Muscle of leg (tissue), 3 donors: ENCODE measurements at regions not wholly inside any gene's neighbourhood (a gene's known extent, or its start where the extent isn't known, plus 50 kb on each side); places are given as distances from the start of the nearest gene placed in this dataset.

ENCODE experiments used
- DNase-seq: peaks from one replicate; pipeline ENCODE4 v3.0.0; 2013
- H3K27ac ChIP-seq: one replicate; pipeline ENCODE4 v1.5.1; 2013; ENCODE audit warnings: mild to moderate bottlenecking, low read length, control low read depth
- H3K27me3 ChIP-seq: one replicate; pipeline ENCODE4 v1.6.1; 2013; ENCODE audit warnings: low read length; ENCODE audit not compliant: control insufficient read depth, insufficient read depth
- H3K36me3 ChIP-seq: one replicate; pipeline ENCODE4 v1.6.1; 2013; ENCODE audit warnings: low read length; ENCODE audit not compliant: control insufficient read depth, insufficient read depth
- H3K4me1 ChIP-seq: one replicate; pipeline ENCODE4 v1.6.1; 2013; ENCODE audit warnings: low read length; ENCODE audit not compliant: control insufficient read depth, insufficient read depth
- H3K4me3 ChIP-seq: one replicate; pipeline ENCODE4 v1.5.1; 2013; ENCODE audit warnings: low read length, control low read depth
- H3K9me3 ChIP-seq: replicated peaks from 2 replicates; pipeline ENCODE4 v1.6.1; 2013; ENCODE audit warnings: low read depth, low read length; ENCODE audit not compliant: control insufficient read depth
- WGBS: methylation state at CpG from one replicate; pipeline ENCODE4 v1.1.5; 2013; ENCODE audit warnings: missing lambda C conversion rate; ENCODE audit not compliant: insufficient coverage; 5-methylcytosine and 5-hydroxymethylcytosine counted together

DNA sequence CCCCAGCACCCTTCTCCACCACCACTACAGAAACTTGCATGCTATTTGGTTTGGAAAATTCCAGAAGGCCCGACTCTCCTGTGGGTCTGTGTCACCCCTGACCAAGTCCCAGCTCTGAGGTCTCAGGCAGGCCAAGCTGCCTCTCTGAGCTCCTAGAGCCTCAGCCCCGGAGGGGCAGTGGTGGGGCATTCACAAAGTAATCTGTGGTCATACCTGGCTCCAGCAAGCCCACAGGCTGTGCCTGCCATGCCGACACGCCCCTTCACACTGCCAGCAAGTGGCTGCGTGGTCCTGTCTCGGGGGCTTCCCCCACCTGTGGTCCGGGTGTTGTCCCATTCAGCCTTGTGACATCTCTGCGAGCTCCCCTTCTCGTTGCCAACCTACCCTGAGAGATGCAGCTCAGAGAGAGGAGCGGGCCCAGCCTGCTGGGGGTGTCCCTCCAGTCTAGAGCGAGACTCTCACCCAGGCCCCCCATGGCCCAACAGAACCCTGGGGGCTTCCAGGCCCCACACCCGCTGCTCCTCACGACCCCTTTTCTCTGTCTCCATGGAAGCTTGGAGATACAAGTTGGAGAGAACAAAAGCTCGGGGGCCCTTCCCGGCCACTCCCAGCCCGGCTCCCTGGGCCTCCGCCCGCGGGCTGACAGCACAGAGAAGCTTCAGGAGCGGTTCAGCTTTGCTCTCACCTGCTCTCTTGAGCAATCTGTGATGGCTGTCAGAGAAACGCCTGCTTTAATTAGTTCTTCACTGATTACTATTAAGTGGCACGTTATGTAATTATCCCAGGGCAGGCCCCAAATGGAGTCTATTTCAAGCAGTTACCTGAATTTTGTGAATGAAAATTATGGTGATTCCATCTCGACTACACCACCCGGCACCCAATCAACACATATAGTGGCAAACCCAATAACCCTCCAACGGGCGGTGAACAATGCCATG lies 147.7 kb upstream of the PHACTR3 start:
- WGBS = 85% methylated on average over 17 of the region's 26 CpGs
- Histone ChIP-seq H3K4me1 (peaks cover 39% of the 10 kb centered on the region), H3K4me3 (no peak overlapping the region), H3K9me3 (peaks cover 8% of the 10 kb centered on the region), H3K27ac (no peak overlapping the region), H3K36me3 (no peaks in the 10 kb centered on the region), H3K27me3 (no peaks in the 10 kb centered on the region)
- no peak for DNase-seq

DNA sequence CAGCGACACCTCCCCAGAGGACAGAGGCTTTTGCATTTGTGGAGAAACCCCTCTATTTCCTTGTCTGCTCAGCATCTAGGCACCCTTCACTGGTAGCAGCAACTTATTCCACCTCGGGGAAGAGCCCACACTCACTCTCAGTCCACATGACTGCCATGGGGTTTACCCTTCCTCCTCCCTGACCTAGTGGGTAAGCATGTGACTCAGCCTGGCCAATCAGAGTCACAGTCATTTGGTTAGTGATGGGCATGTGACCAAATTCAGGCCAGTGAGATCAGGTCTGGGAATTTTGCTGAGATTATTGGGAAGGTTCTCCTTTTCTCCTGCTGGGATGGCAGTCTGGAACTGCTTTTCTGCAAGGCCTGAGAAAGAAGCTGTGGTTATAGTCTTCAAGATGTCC lies 145.7 kb upstream of the PHACTR3 start:
- Histone ChIP-seq H3K27ac (no peak overlapping the region), H3K4me3 (no peak overlapping the region), H3K9me3 (peaks cover 8% of the 10 kb centered on the region), H3K27me3 (no peaks in the 10 kb centered on the region), H3K4me1 (peaks cover 18% of the 10 kb centered on the region), H3K36me3 (no peaks in the 10 kb centered on the region)
- no peak for DNase-seq
- WGBS = 81% methylated on average over 2 of the region's 2 CpGs

DNA sequence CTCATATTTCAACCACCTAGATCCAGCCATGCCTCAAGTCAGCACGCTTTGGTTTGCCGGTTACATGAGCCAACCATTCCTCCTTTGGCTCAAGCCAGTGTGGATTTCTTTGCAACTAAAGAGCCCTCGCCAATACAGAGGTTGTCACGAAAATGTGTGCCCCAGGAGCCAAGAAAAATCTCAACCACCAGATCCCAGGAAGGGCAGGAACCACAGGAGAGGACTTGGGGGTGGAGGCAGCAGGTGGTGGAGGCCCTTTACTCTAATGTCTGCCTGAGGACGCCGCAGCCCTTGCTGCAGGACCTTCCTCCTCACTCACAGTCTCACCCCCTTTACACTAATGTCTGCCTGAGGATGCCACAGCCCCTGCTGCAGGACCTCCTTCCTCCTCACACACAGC lies 144.8 kb upstream of the PHACTR3 start:
- WGBS = 90% methylated on average over 4 of the region's 6 CpGs
- no peaks in the 10 kb centered on the region for H3K36me3 ChIP-seq
- H3K4me3 ChIP-seq = no peak overlapping the region
- peaks cover 9% of the 10 kb centered on the region for H3K4me1 ChIP-seq
- no peak for DNase-seq
- no peaks in the 10 kb centered on the region for H3K27me3 ChIP-seq
- H3K9me3 ChIP-seq = peaks cover 8% of the 10 kb centered on the region
- no peak overlapping the region for H3K27ac ChIP-seq

DNA sequence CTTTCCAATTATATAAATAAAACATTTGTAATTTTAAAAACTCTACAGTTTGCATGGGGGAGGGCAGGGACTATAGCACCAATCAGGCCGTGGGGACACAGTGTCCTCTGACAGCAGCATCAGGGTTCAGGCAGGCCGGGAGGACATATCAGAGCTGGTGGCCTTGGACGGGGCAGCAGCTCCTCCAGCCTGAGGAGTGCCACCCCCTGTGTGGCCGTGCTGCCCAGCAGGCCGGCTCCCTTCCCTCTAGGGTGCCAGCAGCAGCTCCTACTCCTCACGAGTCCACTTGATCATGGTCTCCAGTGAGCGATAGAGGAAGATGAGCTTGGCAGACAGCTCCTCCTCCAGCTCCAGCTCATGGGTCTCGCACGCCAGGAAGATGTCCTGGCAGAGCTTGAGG lies 144.0 kb upstream of the PHACTR3 start:
- no peak overlapping the region for H3K4me3 ChIP-seq

DNA sequence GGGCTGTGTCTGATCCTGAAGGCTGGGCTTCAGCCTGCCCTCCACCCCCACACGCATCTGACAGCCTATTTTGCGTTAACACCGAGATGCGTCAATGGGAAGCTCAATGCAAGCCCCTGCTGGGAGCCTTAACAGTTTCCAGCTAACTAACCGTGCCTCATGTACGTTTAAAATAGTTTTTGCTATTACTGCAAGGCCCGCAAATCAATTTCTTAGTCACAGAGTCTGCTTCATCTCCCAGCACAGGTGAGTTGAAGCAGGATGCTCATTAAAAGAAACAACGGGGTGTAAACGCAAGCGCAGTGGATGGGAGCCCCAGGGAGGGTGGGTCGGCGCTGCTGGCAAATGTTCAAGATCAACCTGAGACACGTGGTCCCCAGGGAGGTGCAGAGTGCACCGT lies 142.8 kb upstream of the PHACTR3 start:
- Histone ChIP-seq H3K36me3 (no peaks in the 10 kb centered on the region), H3K4me1 (peaks cover 2% of the 10 kb centered on the region), H3K9me3 (peaks cover 8% of the 10 kb centered on the region), H3K27me3 (peaks cover 3% of the 10 kb centered on the region), H3K4me3 (no peak overlapping the region), H3K27ac (no peak overlapping the region)
- 56% methylated on average over 11 of the region's 14 CpGs for WGBS
- no peak for DNase-seq

More for the DNA sequence above, 144.0 kb upstream of the PHACTR3 start:
- Histone ChIP-seq H3K27ac (no peak overlapping the region), H3K27me3 (peaks cover 1% of the 10 kb centered on the region), H3K4me1 (peaks cover 4% of the 10 kb centered on the region), H3K36me3 (no peaks in the 10 kb centered on the region), H3K9me3 (peaks cover 8% of the 10 kb centered on the region)
- DNase-seq = no peak
- WGBS = 65% methylated on average over 5 of the region's 9 CpGs

DNA sequence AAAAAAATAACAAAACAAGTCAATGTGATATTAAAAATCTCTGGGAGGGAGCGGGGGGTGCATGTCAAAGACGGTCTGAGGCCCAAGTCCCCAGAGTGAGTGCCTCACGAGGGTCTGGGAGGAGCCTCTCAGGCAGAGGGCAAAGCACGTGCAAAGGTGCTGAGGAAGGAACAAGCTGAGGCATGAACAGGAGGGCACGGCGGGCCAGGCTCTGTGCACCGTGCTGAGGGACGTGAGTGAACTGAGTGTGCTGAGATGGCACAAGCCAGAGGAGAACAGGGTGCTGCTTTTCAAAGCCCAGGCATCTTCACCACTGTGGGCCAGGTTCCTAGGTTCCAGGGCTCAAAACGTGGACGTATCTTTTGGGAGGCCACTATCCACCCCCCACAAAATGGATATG lies 142.1 kb upstream of the PHACTR3 start:
- H3K27me3 ChIP-seq = peaks cover 5% of the 10 kb centered on the region
- WGBS = 80% methylated on average over 4 of the region's 10 CpGs
- no peak for DNase-seq
- H3K36me3 ChIP-seq = no peaks in the 10 kb centered on the region
- peaks cover 8% of the 10 kb centered on the region for H3K4me1 ChIP-seq
- no peak overlapping the region for H3K27ac ChIP-seq
- no peak overlapping the region for H3K4me3 ChIP-seq
- peaks cover 8% of the 10 kb centered on the region for H3K9me3 ChIP-seq

DNA sequence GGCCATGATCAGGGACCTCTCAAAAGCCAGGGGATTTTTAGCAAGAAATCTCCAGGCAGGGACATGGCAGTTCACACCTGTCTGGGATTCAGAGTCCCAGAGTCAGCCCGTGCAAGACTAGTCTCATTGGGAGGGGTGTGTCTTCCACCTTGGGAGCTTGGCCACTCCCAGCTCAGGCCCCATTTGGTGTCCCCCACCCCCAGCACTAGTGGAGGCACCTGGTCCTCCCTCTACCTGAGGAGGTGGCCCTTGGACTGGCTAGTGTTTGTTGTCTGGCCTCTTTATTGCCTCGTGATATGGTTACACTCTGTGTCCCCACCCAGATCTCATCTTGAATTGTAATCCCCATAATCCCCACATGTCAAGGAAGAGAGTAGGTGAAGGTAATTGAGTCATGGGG lies 140.8 kb upstream of the PHACTR3 start:
- Histone ChIP-seq H3K27me3 (peaks cover 5% of the 10 kb centered on the region), H3K27ac (no peak overlapping the region), H3K4me3 (no peak overlapping the region), H3K9me3 (peaks cover 8% of the 10 kb centered on the region), H3K4me1 (peaks cover 8% of the 10 kb centered on the region), H3K36me3 (no peaks in the 10 kb centered on the region)
- no CpG with 5 or more reads among the region's 2 CpGs for WGBS
- DNase-seq = no peak

DNA sequence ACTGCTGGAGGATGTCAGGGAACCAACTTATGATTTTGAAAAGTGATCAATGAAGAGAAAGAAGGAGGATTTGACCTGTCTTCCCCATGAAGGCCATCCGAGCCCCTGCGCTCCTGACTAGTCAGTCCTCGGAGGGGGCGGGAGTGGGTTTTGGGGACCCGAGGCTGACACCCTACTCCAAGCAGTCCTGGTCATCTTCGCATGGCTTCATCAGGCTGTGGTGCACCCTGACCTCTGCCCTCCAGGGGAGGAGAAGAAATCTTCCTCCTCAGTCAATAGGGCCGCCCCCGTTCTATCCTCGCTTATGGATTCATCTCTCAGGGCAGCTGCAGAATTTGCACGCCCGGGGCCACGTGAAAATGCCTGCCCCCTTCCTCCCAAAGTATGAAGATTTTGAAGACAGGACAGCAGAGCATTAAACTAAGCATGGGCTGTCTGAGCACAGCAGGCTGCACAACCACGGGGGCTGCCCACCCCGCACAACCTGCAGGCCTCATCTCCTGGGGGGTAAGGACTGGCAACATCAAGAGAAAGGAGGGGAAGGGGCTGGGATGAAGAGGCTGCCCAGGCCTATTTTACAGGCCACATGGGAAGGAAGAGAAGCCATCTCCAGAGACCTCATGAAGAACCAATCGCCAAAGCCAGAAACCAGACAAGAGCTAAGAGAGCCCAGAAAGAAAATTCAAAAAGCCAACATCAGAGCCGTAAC lies 138.1 kb upstream of the PHACTR3 start:
- H3K27me3 ChIP-seq = peaks cover 5% of the 10 kb centered on the region
- no peaks in the 10 kb centered on the region for H3K36me3 ChIP-seq
- no peak overlapping the region for H3K27ac ChIP-seq
- no peak for DNase-seq
- H3K4me1 ChIP-seq = peaks cover 8% of the 10 kb centered on the region
- WGBS = 94% methylated on average over 9 of the region's 16 CpGs
- H3K4me3 ChIP-seq = no peak overlapping the region
- H3K9me3 ChIP-seq = no peaks in the 10 kb centered on the region

DNA sequence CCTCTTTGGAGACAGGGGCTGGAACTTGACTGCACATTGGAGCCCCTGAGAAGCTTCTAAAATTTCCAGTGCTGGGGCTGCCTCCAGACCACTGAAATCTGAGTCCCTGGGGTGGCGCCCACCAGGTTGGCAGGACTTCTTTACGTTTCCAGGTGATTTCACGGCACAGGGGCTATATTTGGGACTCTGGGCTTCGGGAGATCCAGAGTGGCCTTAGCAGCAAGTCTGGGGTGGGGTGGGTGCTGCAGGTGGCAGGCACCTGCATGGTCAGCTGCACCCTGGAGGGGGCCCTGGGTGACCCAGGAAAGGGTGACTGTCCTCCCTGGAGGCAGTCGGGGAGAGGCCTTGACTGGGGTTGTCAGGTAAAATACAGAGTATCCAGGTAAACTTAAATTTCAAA lies 135.5 kb upstream of the PHACTR3 start:
- Histone ChIP-seq H3K4me1 (peaks cover 8% of the 10 kb centered on the region), H3K27ac (no peak overlapping the region), H3K4me3 (no peak overlapping the region), H3K27me3 (peaks cover 9% of the 10 kb centered on the region), H3K9me3 (no peaks in the 10 kb centered on the region), H3K36me3 (no peaks in the 10 kb centered on the region)
- WGBS = 77% methylated on average over 4 of the region's 5 CpGs
- no peak for DNase-seq
